ENCODE measurements at regions not wholly inside any gene's neighbourhood (a gene's known extent, or its start where the extent isn't known, plus 50 kb on each side); places are given as distances from the start of the nearest gene placed in this dataset.
"Not testable (repeated sequence)": the region's sequence is repeated elsewhere in the genome, so short reads cannot be mapped to it uniquely, and the experiment has no call there.

DNA sequence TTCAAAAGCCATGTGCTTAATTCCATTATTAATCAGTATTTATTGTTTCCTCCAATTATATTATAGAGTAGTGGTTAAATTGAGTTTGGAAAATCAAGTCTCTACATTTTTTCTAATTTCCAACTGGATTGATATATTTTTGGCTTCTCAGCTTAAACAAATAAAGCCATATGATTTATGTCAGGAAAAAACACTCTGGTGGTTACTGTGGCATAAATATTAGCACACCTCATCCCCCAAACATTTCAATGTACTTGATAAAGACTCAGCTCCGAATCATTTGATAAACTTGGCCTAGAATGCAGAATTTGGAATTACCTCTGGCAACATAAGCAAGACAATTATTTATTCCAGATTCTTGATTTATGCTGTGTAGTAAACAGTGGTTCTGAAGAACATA, 2313.8 kb downstream of the ARAP2 start:
- DNase-seq = no peak

DNA sequence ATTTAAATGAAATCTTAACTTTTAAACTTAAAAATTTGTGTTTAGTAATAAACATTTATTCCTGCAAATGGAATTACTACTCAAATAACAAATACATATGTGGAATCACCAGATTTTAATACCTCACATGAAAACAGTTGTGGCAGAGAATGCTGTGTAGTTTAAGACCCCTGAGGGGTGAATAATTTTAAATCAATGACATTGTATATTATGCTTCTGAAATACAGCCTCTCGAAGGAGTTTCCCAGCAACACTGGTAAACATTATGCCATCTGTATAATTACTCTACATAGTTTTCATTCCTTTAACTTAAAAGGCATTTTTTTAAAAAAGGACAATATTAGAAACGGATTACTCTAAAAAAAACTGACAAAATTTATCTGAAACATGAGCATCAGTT, 2313.3 kb downstream of the ARAP2 start:
- no peak for DNase-seq

DNA sequence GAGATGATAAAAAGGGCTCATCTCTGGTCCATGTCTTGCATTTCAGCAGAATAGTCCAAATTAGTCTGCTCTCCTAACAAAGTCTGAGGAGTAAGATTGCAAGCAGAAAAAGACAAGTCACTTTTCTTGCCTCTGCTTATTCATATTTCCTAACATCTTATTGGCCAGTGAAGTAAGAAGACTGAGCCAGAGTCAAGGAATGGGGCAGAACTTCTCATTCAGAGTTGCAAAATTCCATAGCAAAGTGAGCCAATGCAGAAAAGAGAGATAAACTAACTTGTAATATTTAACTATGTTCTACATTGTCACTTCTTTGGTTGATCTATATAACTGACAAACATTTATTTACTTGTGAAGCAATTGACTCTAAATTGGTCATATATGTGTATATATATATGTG, 2304.0 kb downstream of the ARAP2 start:
- no peak for DNase-seq

DNA sequence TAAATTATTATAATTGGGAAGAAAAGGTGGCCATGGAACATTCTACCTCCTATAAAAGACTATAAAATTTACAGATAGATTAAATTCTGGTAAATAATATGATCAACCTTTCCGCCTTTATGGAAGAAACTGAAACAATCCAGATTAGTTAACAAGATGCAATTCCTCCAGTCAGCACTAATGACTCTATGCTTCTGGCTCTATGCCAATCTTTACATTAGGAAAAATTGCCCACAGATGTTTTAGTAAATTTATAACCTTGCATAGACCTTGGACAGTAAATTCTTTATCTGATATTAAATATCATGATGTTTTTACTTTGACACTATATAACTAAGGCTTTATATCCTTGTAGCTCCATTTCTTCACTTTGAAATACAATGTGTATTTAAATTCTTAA, 2302.5 kb downstream of the ARAP2 start:
- no peak for DNase-seq

DNA sequence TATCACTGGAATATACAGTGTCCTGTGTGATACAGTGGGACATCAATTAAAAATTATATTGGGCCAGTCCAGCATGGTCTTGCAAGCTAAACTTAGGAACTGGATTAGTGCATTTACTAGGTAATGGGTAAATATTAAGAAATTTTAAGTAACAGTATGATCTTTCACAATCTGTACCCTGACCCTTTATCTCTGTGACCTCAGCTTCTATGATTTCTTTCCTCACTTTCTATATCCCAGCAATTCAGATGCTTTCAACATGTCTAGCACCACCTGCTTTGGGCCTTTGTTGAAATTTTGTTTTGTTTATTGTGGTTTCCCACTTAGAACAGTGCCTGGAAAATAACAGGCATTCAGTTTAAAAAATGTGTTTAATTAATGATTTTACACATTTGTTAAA, 2295.4 kb downstream of the ARAP2 start:
- DNase-seq = no peak

DNA sequence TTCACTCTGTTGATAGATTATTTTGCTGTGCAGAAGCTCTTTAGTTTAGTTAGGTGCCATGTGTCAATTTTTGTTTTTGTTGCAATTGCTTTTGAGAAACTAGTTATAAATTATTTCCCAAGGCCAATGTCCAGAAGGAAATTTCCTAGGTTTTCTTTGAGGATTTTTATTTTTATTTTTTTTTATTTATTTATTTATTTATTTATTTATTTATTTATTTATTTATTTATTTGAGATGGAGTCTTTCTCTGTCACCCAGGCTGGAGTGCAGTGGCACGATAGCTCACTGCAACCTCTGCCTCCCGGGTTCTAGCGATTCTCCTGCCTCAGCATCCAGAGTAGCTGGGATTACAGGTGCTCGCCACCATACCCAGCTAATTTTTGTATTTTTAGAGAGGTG, 2290.5 kb downstream of the ARAP2 start:
- DNase-seq = not testable (repeated sequence)

DNA sequence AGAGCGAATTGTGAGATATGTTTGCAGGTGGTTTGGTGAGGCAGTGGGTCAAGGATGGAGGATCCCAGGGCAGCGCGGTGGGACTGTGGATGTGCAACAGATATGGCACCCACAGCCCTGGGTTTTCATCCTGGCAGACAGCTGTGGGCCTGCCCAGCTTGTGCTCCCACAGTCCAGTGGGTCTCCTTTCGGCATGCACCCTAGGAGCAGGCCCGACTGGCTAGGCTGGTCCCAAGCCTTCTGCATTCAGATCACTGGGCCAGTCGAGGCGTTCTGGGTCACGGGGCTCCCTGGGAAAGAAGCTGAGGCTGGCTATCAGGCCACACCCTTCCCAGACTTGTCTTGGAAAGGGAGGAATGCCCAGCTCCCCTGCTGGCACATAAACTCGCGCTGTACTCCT, 2289.6 kb downstream of the ARAP2 start:
- DNase-seq = no peak

DNA sequence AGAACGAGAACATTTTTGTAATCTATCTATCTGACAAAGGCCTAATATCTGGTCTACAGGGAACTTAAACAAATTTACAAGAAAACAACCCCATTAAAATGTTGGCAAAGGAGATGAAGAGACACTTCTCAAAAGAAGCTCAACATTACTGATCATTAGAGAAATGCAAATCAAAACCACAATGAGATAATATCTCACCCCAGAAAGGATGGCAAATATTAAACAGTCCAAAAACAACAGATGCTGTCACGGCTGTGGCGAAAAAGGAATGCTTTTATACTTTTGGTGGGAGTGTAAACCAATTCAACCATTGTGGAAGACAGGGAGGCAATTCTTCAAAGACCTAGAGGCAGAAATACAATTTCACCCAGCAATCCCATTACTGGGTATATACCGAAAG, 2284.8 kb downstream of the ARAP2 start:
- no peak for DNase-seq

DNA sequence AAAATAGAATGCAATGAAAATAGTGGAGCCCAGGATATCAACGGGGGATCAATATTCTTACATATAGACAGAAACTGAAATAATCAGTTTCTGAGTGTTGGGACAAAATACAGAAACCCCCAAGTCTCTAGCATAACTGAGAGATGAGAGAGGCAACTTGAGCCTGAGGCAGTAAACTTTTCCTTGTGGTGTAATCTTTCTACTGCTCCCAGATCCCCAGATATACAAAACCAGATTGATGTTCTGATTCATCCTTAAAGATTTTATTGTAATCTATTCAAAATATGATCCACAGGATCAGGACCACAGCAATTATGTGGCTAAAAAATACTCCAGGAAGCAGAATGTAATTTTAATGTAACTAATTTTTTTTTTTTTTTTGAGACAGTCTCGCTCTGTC, 2282.6 kb downstream of the ARAP2 start:
- DNase-seq = no peak

DNA sequence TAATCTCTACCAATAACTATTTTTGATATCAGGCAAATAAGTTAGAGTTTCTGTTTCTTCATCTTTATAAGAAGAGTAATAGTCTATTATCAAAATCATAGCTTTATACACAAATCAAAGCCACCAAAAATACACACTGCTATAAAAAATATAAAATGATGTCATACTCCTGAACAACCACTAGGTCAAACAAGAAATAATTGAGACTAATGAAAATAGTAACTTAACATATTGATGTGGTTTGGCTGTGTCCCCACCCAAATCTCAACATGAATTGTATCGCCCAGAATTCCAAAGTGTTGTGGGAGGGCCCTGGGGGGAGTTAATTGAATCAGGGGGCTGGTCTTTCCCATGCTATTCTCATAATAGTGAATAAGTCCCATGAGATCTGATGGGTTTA, 2277.5 kb downstream of the ARAP2 start:
- no peak for DNase-seq

DNA sequence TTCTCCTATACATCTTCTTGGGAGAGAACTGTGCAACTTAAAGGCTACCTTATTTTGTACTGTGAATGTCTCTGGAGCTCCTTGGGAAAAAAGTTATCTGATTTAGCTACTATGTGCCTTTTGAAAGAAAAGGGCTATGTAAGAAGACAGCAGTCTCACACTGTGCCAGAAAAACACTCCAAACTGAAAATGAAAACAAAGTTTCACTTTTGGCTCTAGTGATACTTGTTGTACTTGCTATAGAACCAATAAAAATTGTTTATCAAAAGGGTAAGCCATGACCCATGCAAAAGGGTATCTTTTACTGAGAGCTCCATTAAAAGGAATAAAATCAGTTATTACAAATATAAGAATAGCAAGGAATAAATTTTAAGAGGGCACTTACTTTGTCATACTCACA, 2270.0 kb downstream of the ARAP2 start:
- no peak for DNase-seq

DNA sequence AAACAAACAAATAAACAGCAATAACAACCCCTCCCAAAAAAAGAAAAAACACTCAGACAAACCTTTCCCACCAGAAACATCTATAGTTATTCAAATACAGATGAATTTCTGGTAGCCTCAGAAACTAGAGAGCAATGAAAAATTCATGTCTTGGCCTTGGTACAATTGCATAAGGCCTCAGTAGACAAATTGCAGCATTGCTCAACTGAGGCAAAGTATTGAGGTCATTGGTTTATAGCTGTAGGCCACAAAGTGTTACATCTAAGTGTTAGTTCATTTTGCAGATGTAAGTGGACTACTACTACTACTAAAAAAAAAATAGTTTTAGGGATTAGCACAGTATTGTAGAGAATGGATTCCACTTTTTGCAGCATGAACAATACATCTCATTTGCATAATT, 2268.3 kb downstream of the ARAP2 start:
- no peak for DNase-seq

DNA sequence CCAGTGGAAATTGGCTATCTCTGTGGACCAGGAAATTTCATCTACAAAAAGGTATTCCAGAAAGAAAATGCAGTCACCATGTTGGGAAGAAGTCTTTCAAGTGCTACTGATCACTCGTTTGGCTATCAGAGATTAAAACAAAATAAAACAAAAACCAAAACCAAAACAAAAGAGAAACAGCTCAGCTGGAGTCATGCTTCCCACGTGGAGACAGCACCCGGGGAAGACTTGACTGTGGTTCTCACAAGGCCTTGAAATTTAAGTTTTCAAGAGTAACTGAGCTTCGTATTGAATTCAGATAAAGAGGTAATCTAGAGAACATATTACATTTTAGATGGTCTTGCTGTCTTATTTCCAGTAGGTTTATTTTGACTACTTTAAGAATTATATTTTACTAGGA, 2264.5 kb downstream of the ARAP2 start:
- DNase-seq = not testable (repeated sequence)

DNA sequence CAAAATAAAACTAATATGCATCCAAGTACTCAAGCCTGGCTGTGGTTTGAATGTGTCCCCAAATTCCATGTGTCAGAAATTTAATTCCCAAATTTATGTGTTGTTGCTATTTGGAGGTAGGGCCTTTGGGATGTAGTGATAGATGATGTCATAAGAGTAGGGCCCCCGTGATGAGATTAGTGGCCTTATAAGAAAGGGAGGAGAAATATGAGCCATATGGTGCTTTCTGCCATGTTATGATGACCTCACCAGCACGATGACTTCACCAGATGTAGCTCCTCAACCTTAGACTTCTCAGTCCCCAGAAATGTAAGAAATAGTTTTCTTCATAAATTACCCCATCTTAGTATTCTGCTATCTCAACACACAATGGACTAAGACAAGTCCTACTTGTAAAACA, 2264.0 kb downstream of the ARAP2 start:
- DNase-seq = no peak

DNA sequence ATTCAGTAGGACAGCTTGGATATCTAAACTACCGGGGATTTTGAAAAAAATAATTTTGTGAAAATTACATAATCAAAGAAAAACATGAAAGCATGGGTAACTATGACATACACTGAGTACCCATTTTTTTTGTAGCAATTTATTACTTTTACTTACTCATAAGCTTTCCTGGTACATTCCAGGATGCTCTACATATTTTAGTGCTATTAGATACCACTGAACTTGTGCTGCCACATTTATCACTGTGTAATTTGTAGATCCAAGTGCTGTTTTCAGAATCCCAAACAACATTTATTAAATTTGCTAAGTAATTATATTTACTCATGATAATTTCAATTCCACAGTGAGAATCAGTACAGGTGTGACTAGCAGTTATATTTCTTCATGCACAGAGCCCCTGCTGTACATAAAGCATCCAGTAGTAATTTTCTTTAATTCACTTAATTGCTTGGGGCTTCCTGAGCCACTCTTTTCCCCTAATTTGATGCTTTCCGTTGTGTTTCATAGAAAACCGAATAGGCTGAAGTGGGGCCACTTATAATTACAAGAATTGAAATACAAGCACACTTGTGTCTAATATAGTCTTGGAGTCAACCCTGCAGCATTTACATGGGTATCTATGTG, 2254.4 kb downstream of the ARAP2 start:
- DNase-seq = peak; percentile 61

DNA sequence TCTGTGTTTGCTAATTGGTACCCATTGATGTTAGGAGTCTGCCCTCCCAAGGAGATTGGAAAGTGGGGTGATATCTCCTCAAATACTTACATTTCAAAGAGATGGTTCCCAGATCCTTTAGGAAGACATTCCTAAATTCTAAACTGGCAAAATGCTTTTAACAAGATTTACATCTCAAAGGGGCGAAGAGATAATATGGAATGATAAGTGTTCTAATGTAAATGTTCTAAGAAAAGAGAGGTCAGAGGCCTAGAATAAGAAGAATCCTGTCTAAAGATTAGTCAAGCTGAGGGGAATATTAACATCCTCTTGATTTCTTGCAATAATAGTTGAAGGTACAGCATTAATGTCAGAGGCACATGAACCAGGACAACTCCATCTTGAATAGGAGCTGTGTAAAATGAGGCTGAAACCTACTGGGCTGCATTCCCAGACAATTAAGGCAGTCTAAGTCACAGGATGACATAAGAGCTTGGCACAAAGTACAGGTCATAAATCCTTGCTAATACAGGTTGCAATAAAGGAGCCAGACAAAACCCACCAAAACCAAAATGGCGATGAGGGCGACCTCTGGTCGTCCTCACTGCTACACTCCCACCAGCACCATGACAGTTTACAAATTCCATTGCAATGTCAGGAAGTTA, 2248.1 kb downstream of the ARAP2 start:
- no peak for DNase-seq

DNA sequence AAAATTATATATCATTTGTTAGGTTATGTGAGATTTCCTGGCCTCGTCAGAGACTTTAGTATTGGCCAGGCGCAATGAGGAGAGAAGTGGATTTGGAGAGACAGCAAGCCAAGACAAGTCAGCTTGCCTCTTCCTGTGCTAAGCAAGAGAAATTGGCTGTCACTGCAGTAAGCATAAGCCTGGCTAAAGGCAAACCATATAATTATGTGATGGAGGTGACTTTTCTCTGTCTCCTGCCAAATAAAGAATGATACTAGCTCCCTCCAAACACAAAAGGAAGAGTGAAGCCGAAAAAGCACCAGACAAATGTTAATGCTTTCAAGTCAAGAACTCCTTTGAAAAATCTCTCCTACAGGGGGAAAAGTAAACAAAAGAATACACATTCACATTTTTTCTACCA, 2246.0 kb downstream of the ARAP2 start:
- peak; percentile 75 for DNase-seq

DNA sequence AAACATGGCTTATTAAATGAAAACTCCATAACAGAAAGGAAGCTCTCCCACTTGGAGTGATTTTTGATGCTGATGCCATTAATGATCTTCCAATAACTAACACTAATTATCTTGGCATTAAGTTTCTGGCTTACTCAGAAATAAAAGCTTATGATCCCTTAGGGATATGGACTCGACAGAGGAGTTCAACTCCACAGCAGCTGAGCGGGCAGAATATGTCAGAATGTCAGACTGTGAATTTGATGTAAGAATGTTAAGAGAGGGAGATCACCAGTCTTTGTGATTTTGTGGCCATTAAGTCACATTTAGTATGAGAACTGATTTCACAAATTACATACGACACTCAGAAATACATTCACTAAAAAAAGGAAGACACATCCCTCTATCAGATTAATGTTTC, 2244.0 kb downstream of the ARAP2 start:
- no peak for DNase-seq

DNA sequence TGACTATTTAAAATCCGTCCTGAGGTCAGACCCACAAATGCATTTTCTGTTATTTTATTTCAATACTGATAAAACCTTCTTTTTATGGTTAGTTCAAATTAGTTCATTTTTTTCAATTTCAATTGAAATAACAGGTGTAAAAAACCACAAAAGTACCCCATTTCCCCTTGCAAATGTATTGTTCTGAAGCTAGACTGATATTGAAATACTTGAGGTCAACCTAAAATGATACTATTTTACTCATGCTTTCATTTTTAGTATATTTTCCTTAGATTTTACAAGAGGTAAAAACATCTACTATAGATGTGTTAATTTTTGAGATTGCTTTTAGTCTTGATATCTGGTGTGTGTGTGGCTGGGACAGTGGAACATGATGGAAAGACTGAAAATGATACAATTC, 2237.8 kb downstream of the ARAP2 start:
- not testable (repeated sequence) for DNase-seq

DNA sequence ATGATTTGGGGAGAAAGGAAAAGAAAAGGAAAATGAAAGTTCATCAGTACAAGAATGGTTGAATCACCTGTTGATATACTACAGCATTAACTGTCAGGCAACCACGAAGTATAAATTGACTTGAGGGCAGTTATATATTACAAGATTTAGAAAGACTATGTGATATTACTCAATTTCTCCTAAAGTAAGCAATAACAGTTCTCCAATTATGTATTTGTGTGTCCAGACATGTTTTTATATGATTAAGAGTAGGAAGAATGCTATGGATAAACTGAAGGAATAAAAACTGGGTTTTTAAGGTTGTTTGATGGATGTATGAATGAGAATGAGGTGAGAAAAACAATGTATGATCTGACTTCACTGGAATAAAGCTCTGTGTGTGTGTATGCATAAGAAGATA, 2234.4 kb downstream of the ARAP2 start:
- no peak for DNase-seq

DNA sequence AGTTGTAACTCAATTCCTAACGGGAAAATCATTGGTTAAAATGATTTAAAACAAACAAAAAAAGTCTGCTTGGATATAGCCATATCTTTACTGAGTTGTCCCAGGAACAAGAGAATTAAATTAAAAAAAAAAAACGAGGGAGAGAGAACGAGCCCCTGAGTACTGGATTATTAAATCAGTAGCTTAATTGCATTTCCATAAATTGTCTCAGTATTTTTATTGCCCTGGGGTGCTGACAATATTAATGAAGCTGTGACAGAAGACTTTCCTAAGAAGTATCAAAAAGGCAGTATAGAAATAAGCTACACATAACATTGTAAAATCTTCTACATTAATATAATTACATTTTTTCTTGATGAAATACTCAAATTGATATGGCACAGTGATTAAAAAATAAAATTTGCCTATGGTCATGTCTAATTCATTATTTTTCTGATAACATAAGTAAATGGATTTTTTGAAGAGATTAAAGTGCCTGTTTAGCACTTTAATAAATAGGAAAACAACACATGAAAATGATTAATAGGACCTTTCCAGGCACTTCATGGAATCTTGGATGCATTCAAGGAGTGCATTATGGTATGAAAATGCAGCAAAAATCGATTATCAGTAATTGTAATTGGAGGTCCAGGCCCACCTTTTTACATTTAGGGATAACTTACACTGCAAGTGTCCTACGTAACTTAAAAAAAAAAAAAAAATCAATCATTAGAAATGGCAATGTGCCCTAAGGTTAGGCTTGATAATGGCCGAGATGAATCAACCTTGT, 2233.4 kb downstream of the ARAP2 start:
- DNase-seq = no peak

DNA sequence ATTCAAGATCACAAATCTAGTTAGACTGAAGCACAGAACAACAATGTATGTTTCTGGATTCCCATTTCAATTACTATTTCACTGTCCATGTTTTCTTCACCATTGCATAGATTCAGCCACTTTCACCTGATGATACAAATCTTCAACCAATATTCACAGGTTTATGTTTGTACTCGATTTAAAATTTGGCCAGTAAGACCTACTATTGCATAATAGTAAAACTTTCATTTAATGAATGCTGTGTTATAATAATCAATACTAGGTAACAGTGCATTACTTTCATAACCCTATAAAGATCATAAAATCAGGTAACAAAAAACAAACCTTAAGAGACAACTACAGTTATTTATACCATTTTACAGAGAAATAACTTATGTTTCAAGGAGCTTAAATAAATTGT, 2209.1 kb downstream of the ARAP2 start:
- DNase-seq = no peak

DNA sequence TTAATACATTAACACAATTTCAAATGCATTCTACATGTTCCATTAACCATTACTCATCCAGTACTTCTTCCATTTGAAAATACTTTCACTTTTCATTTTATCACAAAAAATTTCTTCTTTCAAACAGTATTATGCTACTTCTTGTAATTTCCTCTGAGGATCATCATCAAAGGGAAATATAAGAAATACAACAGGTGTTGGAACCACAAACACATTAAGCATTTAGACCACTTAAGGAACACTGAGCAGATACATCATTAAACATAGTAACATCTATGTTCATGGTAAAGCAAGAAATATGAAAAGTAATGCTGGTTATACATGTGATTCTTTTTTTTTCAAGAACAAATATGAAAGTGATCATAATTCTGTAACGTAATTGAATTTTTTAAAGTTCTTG, 2207.0 kb downstream of the ARAP2 start:
- no peak for DNase-seq

DNA sequence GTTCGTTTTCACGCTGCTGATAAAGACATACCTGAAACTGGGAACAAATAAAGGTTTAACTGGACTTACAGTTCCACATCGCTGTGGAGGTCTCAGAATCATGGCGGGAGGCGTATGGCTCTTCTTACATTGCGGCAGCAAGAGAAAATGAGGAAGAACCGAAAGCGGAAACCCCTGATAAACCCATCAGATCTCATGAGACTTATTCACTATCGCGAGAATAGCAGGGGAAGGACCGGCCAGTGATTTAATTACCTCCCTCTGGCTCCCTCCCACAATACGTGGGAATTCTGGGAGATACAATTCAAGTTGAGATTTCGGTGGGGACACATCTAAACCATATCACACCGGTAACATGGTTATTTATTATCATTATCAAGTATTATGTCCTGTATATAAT, 2204.5 kb downstream of the ARAP2 start:
- DNase-seq = no peak

DNA sequence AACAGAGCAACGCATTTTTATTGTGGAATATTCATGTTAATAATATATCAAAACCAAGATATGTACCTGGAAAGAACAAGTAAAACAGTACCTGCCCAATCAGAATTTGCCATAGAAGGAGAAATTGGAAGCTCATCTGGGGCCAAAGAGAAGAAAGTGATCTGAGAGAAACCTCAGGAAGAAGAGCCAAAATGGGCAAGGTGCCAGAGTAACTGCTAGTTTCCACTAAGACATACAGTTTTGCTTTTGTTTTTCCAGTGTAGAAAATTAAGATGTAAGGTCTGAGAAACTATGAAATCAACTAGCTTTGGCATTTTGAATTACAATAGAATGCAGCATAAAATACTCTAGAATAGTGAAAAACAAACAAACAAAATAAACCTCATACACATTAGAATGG, 2201.2 kb downstream of the ARAP2 start:
- DNase-seq = no peak

Measured in COR-L47 (cell line).